GM06990 (cell line): ENCODE measurements at regions not wholly inside any gene's neighbourhood (a gene's known extent, or its start where the extent isn't known, plus 50 kb on each side); places are given as distances from the start of the nearest gene placed in this dataset.

Experiments
- DNase-seq: peaks from one replicate; pipeline ENCODE4 v3.0.0-alpha.2; 2011; ENCODE audit not compliant: insufficient read length; ENCODE audit errors: extremely low read depth
- H3K27me3 ChIP-seq: replicated peaks from 2 replicates; pipeline ENCODE4 v1.6.0; 2011; ENCODE audit warnings: low read length; ENCODE audit not compliant: control insufficient read depth, insufficient read depth
- H3K36me3 ChIP-seq: 2 replicates; pipeline ENCODE4 v1.5.1; 2011; ENCODE audit warnings: low read length; ENCODE audit not compliant: control insufficient read depth, insufficient read depth
- H3K4me3 ChIP-seq: replicated peaks from 2 replicates; pipeline ENCODE4 v1.5.1; 2011; ENCODE audit warnings: low read depth, mild to moderate bottlenecking, control low read depth, low read length
- CTCF ChIP-seq: IDR thresholded peaks from 2 replicates; pipeline ENCODE4 v1.5.1; 2011; ENCODE audit warnings: low read length, control low read depth, mild to moderate bottlenecking, inconsistent platforms; ENCODE audit not compliant: insufficient read depth, poor library complexity, severe bottlenecking

GRCh38 chr17:36679815-36680467 lies 78.6 kb downstream of the MRM1 start:
- no peak for TF ChIP-seq CTCF
- Histone ChIP-seq H3K27me3 (no peaks in the 10 kb centered on the region; the same call in 1 of the 2 replicates), H3K4me3 (no peak overlapping the region), H3K36me3 (no peaks in the 10 kb centered on the region)
- no peak for DNase-seq

GRCh38 chr17:36680701-36681202 lies 79.4 kb downstream of the MRM1 start:
- Histone ChIP-seq H3K4me3 (no peak overlapping the region), H3K36me3 (no peaks in the 10 kb centered on the region), H3K27me3 (no peaks in the 10 kb centered on the region; the same call in 1 of the 2 replicates)
- no peak for TF ChIP-seq CTCF
- DNase-seq, result no peak

- TF ChIP-seq CTCF, result no peak
- H3K27me3 ChIP-seq, result no peaks in the 10 kb centered on the region; the same call in 1 of the 2 replicates
- no peak overlapping the region for H3K4me3 ChIP-seq
- H3K36me3 ChIP-seq, result no peaks in the 10 kb centered on the region
- no peak for DNase-seq
These were observed 81.4 kb downstream of the MRM1 start for GRCh38 chr17:36682773-36683172.

- no peak for TF ChIP-seq CTCF
- no peak for DNase-seq
- Histone ChIP-seq H3K27me3 (no peaks in the 10 kb centered on the region; the same call in 1 of the 2 replicates), H3K4me3 (no peak overlapping the region), H3K36me3 (no peaks in the 10 kb centered on the region)
These were observed 82.0 kb downstream of the MRM1 start for GRCh38 chr17:36683387-36683786.

GRCh38 chr17:36684134-36684533 lies 82.8 kb downstream of the MRM1 start:
- no peak overlapping the region for H3K4me3 ChIP-seq
- no peaks in the 10 kb centered on the region for H3K36me3 ChIP-seq
- DNase-seq, result no peak
- H3K27me3 ChIP-seq, result no peaks in the 10 kb centered on the region; the same call in 1 of the 2 replicates
- no peak for TF ChIP-seq CTCF

GRCh38 chr17:36686123-36686669 lies 84.8 kb downstream of the MRM1 start:
- no peaks in the 10 kb centered on the region for H3K36me3 ChIP-seq
- H3K27me3 ChIP-seq, result no peaks in the 10 kb centered on the region; the same call in none of the 2 replicates
- no peak for DNase-seq
- TF ChIP-seq CTCF, result no peak
- no peak overlapping the region for H3K4me3 ChIP-seq
